ENCODE measurements at regions not wholly inside any gene's neighbourhood (a gene's known extent, or its start where the extent isn't known, plus 50 kb on each side); places are given as distances from the start of the nearest gene placed in this dataset.
"Not testable (repeated sequence)": the region's sequence is repeated elsewhere in the genome, so short reads cannot be mapped to it uniquely, and the experiment has no call there.

DNA sequence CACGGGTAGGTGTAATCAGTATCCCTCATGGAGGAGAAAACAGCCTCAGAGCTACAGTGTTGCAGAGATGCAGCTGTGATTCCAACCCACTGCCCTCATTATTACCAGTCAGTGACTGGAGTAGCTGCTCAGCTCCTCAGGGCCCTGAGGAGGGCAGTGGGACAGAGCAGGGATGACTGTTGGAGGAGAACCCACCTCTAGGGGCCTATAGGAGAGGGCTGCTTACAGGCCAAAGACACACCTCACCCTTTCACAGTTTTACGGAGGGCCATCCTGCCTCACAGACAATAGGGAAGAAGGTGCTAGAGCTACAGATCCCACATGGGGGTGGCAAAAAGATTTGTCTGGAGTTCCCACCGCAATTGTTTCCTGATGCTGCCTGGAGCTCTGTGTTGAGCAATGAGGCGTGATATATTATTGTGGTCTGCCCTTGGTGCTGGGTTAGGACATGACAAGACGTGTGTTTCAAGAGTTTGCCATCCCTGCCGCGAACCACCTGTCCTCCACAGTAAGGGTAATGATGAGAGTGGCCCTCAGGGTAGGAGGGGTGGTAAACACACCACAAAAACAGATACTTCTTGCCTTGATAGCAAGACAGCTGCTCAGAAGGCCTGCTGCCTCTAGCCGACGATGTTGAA is 140.5 kb upstream of the TPM1 start:
- DNase-seq = no peak

DNA sequence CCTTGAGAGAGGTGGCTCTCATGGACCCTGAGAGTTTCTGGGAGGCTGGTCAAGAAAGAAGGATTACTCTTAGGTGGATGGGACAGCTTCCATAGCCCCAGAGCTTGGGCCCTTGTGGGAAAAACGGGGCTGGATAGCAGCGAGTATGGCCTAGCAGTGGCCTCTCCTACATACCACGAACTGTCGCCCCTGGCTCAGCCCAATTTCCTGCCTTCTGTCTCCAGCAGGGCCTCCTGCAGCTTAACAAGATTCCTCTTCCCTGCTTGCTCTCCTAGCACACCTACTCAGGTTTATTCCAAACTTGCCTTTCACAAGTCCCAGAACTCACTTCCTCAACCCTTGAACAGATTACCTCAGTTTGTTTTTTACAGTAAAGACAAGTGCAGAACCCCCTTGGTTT is 139.7 kb upstream of the TPM1 start:
- DNase-seq = no peak

- DNase-seq = no peak
Observed at GRCh38 chr15:62903437-62903836, 139.1 kb upstream of the TPM1 start.

GRCh38 chr15:62904041-62904910 is 138.3 kb upstream of the TPM1 start:
- DNase-seq = no peak

DNA sequence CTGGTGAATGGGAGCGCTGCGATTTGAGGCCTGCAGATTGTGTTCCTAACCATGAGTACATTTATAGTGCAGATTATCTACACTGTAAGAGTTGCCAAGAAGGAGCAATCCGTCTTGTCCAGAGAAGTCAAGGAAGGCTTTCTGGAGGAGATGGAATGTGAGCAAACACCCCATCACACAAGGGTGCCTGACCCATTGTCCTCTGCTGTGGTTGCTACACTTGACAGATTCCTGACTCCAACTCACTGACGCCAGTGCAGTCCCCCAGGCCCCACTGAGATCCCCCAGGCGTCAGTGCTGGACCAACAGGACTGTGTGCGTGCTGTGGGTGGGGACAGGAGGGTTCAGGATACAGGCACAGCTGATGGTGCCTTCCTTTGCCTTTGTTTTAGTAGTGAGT is 135.9 kb upstream of the TPM1 start:
- no peak for DNase-seq

DNA sequence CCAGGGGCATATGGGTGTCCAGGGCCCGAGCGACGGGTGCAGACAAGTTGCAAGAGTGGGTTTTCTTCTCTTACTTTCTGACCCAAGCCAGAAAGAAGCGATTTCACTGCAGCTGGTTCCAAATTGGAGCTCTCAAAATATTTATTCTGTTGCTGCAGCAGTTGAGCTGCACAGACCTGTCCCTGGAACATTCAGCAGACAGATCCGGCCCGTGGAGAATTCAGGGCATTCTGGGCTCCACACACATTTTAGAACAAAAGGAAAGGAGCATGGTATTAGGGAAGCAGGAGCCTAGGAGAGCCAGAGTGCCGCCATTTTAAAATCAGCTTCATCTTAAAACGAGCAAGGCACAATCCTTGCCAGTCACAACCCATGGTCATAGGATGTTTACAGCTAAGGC is 135.3 kb upstream of the TPM1 start:
- DNase-seq = no peak

DNA sequence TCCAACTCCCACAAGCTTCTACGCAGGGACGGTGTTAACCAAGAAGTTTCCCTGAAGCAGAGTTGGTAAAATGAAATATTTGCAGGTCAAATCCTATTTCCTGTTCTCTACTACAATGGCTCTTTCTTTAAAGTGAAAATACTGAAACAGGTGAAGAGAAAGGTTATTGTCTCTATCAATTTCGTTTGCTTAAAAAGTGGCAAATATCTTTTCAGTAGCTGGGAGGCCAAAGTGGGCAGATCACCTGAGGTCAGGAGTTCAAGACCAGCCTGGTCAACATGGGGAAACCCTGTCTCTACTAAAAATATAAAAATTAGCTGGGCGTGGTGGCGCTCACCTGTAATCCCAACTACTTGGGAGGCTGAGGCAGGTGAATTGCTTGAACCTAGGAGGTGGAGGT is 134.2 kb upstream of the TPM1 start:
- not testable (repeated sequence) for DNase-seq

DNA sequence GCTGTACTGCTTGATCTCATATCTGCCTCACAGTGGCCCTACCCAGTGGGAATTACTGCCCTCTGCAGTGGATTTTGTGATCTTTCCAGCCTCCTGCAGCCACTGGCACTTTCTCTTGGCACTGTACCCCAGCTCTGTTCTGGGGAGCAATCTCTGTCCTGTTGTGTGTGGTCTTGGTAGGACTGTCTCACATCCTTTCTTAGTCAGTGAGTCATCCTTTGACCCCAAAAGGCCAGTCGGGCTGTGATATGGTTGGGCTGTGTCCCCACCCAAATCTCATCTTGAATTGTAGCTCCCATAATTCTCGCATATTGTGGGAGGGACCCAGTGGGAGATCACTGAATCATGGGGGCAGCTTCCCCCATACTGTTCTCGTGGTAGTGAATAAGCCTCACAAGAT is 133.3 kb upstream of the TPM1 start:
- no peak for DNase-seq

- DNase-seq = no peak
Observed at GRCh38 chr15:62912282-62912681, 130.3 kb upstream of the TPM1 start.

DNA sequence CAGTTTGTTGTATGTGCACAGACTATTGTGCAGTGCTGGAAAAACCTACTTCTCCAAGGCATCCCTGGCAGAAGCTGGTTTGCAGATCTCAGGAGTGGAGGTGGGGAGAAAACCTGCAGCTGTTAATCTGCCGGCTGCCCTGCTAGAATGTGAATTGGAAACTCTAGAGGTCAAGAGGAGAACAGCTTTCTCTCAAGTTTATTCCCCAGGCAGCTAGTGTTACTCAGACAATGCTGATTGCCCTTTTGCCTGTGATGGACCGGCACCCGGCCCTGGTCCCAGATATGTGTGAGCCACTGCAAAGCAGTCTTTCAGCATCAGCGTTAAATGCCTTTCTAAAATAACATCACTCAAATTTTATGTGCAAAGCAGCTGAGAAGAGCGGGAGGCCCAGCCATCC is 129.7 kb upstream of the TPM1 start:
- no peak for DNase-seq

GRCh38 chr15:62913246-62913645 is 129.3 kb upstream of the TPM1 start:
- DNase-seq = no peak

GRCh38 chr15:62914461-62915079 is 128.0 kb upstream of the TPM1 start:
- no peak for DNase-seq

- no peak for DNase-seq
Observed at GRCh38 chr15:62920682-62921502, 121.7 kb upstream of the TPM1 start.

DNA sequence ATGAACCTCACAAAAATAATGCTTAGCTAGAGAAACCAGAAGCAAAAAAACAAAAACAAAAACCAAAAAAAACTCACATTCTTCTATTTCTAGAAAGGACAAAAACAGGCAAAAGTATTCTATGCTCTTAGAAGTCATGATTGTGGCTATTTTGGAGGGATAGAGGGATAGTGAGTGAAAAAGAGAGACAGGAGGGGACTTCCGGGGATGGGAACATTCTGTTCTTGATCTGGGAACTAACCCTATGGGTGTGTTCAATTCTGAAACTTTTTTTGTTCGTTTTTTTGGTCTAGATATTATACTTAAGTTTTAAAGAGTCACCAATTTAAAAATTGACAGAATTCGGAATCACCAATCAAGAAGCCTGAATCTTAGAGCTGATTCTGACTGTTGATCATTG is 120.0 kb upstream of the TPM1 start:
- no peak for DNase-seq

DNA sequence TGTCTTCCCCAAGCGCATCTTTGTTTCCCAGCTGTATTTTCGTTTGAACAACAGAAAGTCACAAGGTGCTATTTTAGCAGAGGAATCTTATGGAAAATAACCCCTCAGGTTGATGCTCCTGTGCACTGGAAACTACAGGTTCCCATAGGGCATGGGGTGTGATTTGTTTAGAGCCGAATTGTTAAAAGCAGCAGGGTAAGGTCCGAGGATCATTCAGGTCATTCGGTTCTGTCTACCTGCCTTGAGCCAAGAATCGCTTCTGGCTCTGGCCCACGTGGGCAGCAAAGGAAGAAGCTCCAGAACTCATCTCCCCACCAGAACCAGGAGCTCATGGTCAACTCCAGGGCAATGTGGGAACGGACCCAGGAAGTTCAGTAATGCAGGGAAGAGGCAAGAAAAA is 116.7 kb upstream of the TPM1 start:
- no peak for DNase-seq

DNA sequence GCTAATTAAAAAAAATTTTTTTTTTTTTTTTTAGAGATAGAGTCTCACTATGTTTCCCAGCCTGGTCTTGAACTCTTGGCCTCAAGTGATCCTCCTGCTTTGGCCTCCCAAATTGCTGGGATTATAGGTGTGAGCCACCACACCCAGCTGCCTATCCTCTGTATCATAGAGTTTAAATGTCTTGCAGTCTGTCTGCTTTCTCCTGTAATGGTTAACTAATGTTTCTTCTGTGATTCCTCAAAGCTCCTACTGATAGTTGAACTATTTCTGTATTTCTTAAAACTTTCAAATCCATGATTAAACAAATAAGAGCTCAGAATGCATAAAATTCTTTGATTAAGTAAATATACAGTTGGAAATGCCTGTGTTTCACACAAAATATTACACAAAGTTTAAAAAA is 115.4 kb upstream of the TPM1 start:
- no peak for DNase-seq

GRCh38 chr15:62927836-62928235 is 114.7 kb upstream of the TPM1 start:
- DNase-seq = no peak

DNA sequence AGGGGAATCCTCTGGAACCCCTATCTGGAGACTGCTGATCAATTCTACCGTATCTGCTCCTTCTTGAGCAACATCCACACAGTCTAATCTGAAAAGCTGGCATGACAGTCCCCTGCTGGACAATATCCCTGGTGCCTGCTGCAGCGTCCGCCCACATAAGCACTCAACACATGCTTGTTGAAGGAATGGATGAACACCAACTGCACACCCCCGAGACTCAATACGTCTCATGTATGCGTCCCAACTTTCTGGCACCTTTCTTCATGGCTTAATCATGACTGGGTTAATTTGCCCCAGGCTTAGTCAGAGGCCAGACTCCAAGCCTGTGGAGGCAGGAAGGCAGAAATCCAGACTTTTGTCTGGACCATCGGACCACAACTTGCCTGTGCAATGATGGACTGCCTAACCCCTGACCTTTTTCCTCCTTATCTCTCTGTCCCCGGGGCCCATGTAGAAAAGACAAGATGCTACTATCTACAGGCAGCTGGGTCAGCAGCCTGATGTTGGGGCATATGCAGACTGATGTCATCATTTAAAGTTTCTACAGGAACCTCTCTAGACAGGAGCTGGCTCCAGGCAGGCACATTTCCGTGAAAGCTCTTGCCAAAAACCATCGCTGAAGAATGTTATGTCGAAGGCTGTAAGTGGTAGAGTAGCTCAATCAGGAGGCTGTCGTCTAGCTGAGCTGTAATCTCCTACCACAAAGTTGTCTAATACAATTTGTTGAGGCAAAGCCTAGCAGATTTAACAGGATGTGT is 114.1 kb upstream of the TPM1 start:
- DNase-seq = no peak

DNA sequence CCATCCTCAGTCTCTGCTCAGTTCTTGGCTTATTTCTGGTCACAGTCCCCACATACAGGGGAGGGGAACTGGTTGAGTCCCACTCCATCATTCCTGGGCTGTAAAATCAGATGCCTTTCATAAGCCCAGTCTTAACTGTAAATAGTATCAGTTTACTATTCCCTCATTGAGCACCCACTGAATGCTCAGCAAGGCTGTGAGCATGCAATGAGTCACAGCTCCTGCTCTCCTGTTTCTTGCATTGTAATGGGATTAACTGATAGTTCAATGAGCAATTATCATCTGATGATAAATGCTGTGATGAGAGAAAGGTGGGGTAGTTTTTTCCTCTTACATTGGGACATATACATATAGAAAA is 113.6 kb upstream of the TPM1 start:
- no peak for DNase-seq

DNA sequence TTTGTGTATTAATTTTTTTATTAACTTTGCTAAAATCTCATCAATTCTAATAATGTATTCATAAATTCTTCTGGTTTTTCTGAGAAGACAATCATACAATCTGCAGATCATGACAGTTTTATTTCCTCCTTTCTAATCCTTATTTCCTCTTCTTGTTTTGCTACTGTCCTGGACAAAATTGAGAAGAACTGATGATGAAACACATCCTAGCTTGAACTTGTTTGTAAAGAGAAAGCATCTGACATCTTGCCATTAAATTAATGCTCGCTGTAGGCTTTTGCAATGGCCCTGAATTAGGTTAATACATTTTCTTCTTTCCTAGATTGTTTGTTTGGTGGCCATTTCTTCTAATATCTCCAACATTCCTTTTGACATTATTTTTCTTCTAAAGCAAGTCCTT is 110.9 kb upstream of the TPM1 start:
- no peak for DNase-seq

GRCh38 chr15:62932436-62932835 is 110.1 kb upstream of the TPM1 start:
- no peak for DNase-seq

DNA sequence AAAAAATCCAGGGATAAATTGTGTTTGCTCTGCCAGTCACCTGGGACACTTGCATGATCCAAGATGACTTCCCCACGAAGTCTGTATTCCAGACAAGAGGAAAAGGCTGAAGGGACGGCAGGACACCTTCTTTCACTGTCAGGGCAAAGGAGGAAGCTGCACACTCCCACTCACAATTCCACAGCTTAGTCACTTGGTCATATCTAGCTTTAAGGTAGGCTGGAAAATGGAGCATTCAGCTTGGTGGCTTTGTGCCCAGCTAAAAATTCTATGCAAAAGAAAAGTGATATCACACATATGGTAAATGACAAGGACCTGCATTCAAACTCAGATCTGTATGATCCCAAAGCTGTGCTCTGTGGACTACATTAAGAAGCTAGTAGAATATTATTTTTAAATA is 109.2 kb upstream of the TPM1 start:
- DNase-seq = no peak

Data from NCI-H2081 (cell line).